ENCODE measurements at regions not wholly inside any gene's neighbourhood (a gene's known extent, or its start where the extent isn't known, plus 50 kb on each side); places are given as distances from the start of the nearest gene placed in this dataset.
A peak's percentile ranks its signal among the peaks of the same experiment; 100 is the strongest.

DNA sequence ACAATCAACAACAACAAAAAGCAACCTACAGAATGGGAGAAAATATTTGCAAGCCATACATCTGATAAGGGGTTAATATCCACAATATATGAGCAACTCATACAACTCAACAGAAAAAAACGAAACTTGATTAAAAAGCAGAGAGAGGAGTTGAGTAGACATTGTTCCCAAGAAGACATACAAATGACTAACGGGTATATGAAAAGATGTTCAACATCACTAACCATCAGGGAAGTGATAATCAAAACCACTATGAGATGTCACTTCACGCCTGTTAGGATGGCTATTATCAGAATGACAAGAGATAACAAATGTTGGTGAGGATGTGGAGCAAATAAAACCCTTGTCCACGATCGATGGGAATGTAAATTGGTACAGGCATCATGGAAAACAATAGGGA lies 145.9 kb downstream of the NRN1 start:
- Histone ChIP-seq H3K4me3 (no peak overlapping the region), H3K36me3 (ENCODE audit: insufficient read depth in 1 of 2, low read depth in 1 of 2) (no peaks in the 10 kb centered on the region), H3K9me3 (peaks cover 3% of the 10 kb centered on the region), H3K27ac (no peak overlapping the region), H3K27me3 (ENCODE audit: insufficient read depth in 3 of 3, low read length in 2 of 3) (no peaks in the 10 kb centered on the region), H3K4me1 (no peaks in the 10 kb centered on the region)
- DNase-seq (no peak), ATAC-seq (no peak)
- intact Hi-C loops (cut with DNase I) = no loop called here
- TF ChIP-seq CTCF (IDR thresholded peaks at IDR 0.05) = no peak
- 84 to 85% (median 85%) methylated on average over 5 of the region's 5 CpGs for WGBS, 3 donors

- Histone ChIP-seq H3K27me3 (ENCODE audit: insufficient read depth in 3 of 3, low read length in 2 of 3) (peaks cover 0 to 11% (median 0%) of the 10 kb centered on the region in 3 donors), H3K9me3 (no peaks in the 10 kb centered on the region), H3K4me3 (no peak overlapping the region), H3K36me3 (ENCODE audit: insufficient read depth in 1 of 2, low read depth in 1 of 2) (no peaks in the 10 kb centered on the region), H3K27ac (no peak overlapping the region), H3K4me1 (no peaks in the 10 kb centered on the region)
- TF ChIP-seq CTCF (IDR thresholded peaks at IDR 0.05) = no peak
- no peak for DNase-seq
- intact Hi-C loops (cut with DNase I) = no loop called here
- 58 to 61% (median 61%) methylated on average over 9 of the region's 9 CpGs for WGBS, 3 donors
- no peak for ATAC-seq
These were observed 150.8 kb downstream of the NRN1 start for GRCh38 chr6:5855787-5856470.

GRCh38 chr6:5854899-5855298 lies 151.8 kb downstream of the NRN1 start:
- ATAC-seq (no peak), DNase-seq (no peak)
- WGBS, 3 donors = 73 to 78% (median 75%) methylated on average over 5 of the region's 5 CpGs
- intact Hi-C loops (cut with DNase I) = no loop called here
- Histone ChIP-seq H3K27ac (no peak overlapping the region), H3K4me1 (no peaks in the 10 kb centered on the region), H3K9me3 (no peaks in the 10 kb centered on the region), H3K4me3 (no peak overlapping the region), H3K36me3 (ENCODE audit: insufficient read depth in 1 of 2, low read depth in 1 of 2) (no peaks in the 10 kb centered on the region), H3K27me3 (ENCODE audit: insufficient read depth in 3 of 3, low read length in 2 of 3) (peaks cover 0 to 20% (median 3%) of the 10 kb centered on the region in 3 donors)
- no peak for TF ChIP-seq CTCF (IDR thresholded peaks at IDR 0.05)

DNA sequence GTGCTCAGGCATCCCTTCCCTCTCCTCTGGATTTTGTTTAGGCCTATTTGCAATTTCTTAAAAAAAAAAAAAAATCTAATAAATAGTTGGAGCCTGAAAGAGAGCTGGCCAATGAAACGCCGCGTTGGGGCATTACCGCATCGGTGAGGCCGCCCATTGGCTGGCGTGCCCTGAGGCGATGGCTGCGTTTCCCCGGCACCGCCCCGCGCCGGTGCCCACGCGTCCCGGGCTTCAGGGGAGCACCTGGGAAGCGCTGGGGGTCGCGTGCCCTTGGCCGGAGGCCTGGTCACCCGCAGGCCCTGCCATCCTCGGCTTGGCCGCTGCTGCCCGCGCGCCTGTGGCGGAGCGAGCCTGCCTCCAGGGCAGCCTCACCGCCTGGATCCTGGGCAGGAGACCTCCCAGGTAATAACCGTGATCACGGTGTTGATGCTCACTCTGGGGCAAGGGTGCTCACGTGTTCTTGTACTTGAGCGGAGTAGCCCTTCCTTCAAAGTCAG lies 155.4 kb downstream of the NRN1 start:
- Histone ChIP-seq H3K27me3 (ENCODE audit: insufficient read depth in 3 of 3, low read length in 2 of 3) (peaks cover 0 to 28% (median 3%) of the 10 kb centered on the region in 3 donors), H3K27ac (no peak overlapping the region), H3K36me3 (ENCODE audit: insufficient read depth in 1 of 2, low read depth in 1 of 2) (no peaks in the 10 kb centered on the region), H3K9me3 (no peaks in the 10 kb centered on the region), H3K4me1 (no peaks in the 10 kb centered on the region), H3K4me3 (peak overlapping the region; percentile 57)
- peak; percentile 52 to 85 (median 66) for ATAC-seq
- 4 to 6% (median 4%) methylated on average over 33 to 34 of the region's 34 CpGs for WGBS, 3 donors
- peak in 1 of 2 donors; percentile 41 for DNase-seq
- intact Hi-C loops (cut with DNase I) = no loop called here
- TF ChIP-seq CTCF (IDR thresholded peaks at IDR 0.05) = no peak

DNA sequence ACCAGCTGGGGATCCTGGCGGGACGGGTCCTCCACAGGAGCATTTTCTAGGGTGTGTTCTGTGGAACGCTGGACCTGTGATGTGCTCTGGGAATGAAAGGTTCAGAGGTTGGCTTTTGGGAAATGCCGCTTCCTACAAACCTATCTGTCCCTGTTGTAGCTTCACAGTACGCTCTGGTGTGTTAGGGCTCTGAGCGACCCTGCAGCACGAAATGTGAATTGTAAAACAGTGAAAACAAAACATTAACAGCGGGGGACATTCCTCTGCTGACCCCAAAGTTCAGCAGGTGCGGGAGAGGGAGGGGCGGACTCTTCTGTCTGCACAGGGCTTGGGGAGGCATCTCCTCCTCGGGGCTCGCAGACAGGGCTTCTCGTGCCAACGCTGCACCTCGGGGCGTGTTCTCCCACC lies 155.9 kb downstream of the NRN1 start:
- H3K9me3 ChIP-seq = no peaks in the 10 kb centered on the region
- WGBS, 3 donors = 11 to 17% (median 16%) methylated on average over 16 of the region's 16 CpGs
- peak in 1 of 4 donors; percentile 41 for ATAC-seq

More for the DNA sequence above, 155.9 kb downstream of the NRN1 start:
- TF ChIP-seq CTCF (IDR thresholded peaks at IDR 0.05) = no peak
- Histone ChIP-seq H3K36me3 (ENCODE audit: insufficient read depth in 1 of 2, low read depth in 1 of 2) (no peaks in the 10 kb centered on the region), H3K4me1 (no peaks in the 10 kb centered on the region), H3K27ac (no peak overlapping the region), H3K27me3 (ENCODE audit: insufficient read depth in 3 of 3, low read length in 2 of 3) (peaks cover 0 to 28% (median 3%) of the 10 kb centered on the region in 3 donors), H3K4me3 (peak overlapping the region; percentile 57)
- no peak for DNase-seq
- intact Hi-C loops (cut with DNase I) = no loop called here
